RPMI7951 (cell line): ENCODE measurements at regions not wholly inside any gene's neighbourhood (a gene's known extent, or its start where the extent isn't known, plus 50 kb on each side); places are given as distances from the start of the nearest gene placed in this dataset.
"Not testable (repeated sequence)": the region's sequence is repeated elsewhere in the genome, so short reads cannot be mapped to it uniquely, and the experiment has no call there.

Experiments
- DNase-seq: peaks from one replicate; pipeline ENCODE4 v3.0.0-alpha.2; 2012; ENCODE audit warnings: low read depth

DNA sequence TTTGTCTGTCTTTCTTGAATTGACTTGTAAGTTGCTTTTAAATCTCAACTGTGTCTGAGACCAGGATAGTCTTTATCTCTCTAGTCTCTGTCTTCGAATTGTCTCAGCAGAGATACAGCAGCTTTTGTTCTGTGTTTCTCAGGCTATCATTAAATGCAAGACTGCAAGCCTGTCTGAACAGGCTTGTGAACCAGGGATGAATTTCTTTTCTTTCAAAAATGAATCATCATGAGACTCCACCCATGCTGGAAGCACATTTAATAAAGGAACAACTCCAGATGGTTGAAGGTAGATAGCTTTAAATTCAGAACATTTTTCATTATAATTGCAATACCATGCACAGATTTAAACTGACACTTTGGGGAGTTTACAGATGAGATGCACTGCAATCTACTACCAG is 155.9 kb downstream of the SEC23IP start:
- DNase-seq = no peak

GRCh38 chr10:120051671-120052070 is 159.1 kb downstream of the SEC23IP start:
- no peak for DNase-seq

DNA sequence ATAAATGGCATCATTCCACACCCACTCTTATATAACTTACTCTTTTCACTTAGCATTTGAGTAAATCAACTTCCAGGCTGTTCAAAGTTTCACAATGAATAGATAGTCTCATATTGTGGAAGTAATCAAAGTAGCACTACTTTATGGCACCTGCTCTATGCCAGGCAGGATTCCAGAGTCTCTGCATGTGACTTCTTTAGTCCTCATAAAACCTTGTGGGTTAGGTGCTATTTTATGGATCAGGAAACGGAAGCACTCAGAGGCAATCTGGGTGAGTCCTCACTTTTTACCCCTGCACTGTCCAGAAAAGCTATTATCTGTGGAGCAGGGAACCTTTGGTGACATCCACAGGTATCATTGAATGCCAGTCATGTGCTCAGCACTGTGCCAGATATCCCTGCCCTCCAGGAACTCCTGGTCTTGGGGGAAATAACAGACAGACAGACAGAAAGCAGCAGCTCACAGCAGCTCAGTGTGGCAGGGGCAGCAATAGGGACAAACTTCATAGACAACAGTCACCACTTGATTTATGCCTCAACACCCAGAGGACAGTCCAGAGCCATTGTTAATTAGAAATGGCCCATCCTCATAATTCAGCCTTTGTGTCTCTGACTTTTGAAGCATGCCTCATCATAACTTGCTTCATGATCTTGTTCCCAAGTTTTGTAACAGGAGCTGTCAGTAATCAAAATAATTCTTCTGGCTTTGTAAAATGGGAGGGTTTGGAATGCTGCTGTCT is 160.6 kb downstream of the SEC23IP start:
- DNase-seq = no peak

DNA sequence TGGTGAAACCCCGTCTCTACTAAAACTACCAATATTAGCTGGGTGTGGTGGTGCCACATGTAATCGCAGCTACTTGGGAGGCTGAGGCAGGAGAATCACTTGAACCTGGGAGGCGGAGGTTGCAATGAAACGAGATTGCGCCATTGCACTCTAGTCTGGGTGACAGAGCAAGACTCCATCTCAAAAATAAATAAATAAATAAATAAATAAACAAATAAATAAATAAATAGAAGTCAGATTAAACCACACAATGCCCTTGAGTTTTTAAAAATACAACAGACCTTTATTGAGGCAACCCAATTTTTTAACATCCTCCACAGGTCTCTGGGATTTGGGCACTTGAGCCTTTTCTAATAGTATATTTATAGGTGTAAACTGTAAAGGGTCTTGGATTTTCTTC is 167.3 kb downstream of the SEC23IP start:
- DNase-seq = not testable (repeated sequence)

DNA sequence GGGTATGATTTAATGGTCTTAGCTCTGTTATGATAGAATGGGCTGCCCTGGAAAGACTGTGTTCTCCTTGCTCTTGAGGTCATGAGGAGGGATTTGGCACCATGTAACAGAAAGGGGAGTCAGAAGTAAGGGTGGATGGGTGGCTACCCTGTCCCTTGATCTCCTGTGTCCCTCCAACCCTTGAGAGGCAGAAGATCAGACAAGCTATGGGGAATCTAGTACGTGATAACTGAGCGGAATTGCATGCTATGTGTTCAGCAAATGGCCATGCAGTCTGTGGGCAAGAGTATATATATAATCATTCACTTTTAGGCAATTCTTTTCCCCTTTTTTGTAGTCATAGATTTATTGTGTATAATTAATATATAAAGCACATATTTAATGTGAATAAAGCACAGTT is 174.9 kb downstream of the SEC23IP start:
- DNase-seq = no peak

DNA sequence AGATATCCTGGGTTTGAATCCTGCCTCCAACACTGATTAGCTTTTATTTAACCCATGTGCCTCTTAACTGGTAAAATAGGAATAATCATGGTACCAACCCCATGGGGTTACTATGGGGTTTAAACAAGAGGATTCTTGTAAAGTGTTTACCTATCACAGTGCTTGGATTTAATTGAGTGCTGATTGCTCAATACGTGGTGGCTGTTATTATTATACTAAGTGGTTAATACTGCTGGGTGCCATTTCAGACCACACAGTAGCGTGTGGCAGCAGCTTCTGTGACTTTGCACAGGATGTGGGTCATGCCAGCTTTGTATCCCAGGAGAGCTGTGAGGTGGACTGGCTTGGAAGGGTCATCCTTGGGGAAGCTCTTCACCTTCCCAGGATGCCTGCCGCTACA is 177.2 kb downstream of the SEC23IP start:
- DNase-seq = no peak

GRCh38 chr10:120075349-120075748 is 182.8 kb downstream of the SEC23IP start:
- no peak for DNase-seq

GRCh38 chr10:120076996-120077706 is 184.6 kb downstream of the SEC23IP start:
- no peak for DNase-seq

GRCh38 chr10:120077707-120078492 is 185.4 kb downstream of the SEC23IP start:
- no peak for DNase-seq

DNA sequence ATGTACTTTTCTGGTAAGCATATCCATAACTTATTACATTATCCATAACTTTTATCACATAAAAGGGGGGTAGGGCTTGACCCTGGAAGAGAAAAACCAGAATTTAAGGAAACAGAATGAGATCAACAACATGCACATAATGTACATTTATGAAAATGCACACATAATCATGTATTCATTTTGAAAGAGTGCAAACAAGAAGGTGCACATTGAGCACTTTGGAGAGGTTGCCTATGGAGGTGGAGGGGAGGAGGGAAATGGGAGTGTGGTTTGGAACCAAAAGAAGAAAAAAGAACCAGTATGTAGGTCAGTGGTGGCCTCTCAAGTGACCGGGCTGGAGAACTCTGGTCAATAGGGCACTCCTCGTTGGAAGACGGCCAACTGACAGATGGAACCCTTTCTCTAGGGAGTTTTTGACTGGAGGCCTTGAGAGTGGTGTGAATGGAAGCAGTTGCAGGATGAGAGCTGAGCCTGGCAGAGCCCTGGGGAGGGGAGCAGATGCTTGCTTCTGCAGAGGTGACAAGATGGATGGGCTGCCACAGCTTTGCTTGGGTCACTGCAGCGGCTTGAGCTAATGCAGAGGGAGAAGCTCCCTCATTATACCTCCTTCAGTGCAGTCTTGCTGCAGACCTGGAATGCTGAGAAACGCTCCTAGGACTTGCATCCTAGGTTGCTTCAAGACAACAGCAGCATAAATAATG is 192.7 kb downstream of the SEC23IP start:
- DNase-seq = no peak

DNA sequence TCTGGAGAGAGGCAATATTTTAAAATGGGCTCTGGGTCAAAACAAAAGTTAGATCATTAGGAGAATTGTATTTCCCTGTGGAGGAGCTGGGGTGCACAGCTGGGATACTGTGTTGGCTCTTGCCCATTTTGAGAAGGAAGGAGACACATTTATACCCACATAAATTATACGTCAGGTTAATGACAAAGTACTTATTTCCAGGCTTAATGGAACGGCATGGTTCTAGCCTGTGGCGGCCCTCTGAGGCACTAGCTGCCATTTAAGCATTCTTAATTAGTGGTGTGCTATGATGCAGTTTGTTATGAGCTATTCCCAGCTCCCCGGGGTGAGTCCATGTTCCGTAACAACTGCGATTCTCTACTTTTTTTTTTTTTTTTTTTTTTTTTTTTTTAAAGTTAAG is 193.5 kb downstream of the SEC23IP start:
- DNase-seq = no peak

DNA sequence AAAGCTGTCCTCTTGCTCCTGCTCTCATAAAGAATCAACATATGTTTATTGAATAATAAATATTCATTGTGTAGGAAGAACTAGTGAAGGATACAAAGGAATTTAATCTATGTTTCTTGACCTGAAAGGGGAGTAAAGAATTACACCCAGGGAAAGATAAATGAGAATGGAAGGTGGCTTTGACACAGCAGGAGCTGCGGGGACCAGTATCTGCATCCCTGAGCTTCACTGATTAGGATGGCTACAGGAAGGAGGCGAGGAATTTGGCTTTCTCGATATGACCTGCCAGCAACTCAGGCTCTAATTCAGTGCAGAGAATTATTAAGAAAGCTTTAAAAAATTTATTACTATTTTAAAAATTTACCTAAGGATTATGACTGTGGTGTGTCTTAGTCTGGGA is 194.6 kb downstream of the SEC23IP start:
- DNase-seq = no peak

GRCh38 chr10:120095875-120096274 is 203.3 kb downstream of the SEC23IP start:
- no peak for DNase-seq

DNA sequence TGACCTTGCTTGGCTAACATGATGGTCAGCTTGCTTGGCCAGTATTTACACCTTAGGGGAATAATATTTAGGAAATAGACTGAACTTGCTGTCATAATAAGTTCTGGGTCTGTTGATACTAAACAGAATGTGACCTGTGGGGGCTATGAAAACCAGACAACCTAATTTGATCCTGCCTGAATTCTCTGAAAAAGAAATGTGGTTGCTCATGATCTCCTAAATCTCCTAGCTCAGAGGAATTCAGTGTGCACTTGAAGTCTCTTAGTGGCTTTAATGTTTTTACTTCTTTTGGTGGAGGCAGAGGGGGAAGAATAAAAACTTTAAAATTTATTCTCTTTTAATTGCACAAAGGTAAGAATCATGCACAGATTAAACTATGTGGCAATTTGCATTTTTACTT is 205.2 kb downstream of the SEC23IP start:
- DNase-seq = no peak

DNA sequence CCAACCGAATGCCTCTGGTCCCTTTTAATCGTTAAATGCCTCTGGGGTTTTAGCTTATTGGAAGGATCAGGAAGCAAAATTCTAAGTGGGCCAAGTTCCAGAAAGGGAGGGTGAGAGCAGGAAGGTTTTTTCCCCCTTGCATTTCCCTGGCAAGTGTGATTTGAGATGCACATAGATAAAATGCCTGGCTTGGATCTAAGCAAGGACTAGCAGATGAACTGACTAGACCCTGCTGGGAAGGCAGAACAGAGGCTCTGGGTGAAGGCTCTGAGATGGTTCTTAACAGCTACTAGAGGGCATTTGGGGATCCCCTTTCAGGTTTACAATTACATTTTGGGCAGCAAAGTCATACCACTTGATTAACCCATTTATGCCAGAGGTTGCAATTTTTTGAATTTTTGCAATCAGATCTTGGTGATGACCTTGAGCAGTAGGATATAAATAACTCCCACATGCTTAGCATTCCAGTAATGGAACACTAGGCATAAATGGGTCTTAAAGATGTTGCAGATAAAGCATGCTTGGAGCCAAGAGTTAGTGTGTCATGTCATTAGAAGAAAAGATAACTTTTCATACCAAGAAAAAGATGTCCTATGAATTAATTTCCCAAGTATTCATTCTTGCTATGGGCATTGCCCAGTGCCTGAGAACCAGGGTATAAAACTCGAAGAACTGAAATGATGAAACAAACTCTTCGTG is 205.9 kb downstream of the SEC23IP start:
- DNase-seq = no peak

- DNase-seq = no peak
These were observed 211.4 kb downstream of the SEC23IP start for GRCh38 chr10:120103738-120104560.

DNA sequence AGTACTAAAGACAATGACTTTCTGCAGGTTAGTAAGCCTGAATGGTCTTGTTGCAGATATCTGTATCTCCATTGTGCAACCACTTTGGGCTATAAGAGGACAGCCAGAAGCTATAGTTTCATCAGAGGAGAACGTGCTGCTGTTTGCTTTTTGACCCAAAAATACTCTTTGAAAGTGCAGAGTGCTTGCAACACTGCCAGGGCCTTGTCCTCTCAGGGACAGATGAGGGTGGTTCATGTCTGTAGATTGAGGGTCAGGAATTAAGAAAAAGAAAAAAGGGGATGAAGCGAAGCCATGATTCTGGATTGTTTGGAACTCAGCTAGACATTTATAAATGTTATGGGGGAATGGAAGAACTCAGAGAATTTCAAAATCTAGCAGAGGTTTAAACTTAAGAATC is 212.5 kb downstream of the SEC23IP start:
- no peak for DNase-seq

DNA sequence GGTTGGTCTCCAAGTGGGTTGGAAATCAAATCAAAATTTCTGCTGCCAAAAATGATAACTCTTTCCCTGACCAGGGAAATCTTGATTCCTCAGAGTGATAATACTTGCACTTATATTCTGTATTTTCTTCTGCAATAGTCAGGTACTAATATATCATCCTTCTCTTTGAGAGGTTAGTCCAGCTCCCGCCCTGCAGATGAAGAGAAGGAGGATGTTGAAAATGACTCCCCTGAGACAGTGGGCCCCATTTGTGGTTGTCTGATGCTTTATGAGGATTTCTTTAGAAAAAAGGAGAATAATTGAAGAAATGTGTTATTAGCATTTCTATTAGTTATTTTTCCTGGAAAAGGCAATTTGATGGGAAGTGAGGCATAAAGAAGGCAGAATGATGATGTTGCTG is 213.0 kb downstream of the SEC23IP start:
- no peak for DNase-seq

GRCh38 chr10:120108916-120109315 is 216.4 kb downstream of the SEC23IP start:
- no peak for DNase-seq

GRCh38 chr10:120109725-120110124 is 217.2 kb downstream of the SEC23IP start:
- not testable (repeated sequence) for DNase-seq

DNA sequence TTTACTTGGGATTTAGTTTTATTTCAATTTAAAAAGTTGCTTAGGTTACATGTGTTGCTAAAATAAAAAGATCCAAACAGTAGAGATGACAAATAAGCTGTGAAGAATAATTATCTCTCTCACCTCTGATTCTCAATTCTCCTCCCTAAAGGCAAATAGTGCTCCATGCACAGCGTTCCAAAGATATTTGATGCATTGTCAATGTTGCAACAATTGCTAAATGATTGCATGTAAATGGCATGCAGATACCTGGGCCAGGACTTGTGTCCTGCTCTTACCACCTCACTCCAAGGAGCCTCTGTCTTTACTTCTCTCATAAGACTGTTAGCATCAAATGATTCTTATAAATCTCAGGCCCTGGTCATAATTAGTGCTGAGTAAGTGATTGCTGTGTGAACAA is 217.7 kb downstream of the SEC23IP start:
- no peak for DNase-seq
